NCI-H2196 (cell line): ENCODE measurements at regions not wholly inside any gene's neighbourhood (a gene's known extent, or its start where the extent isn't known, plus 50 kb on each side); places are given as distances from the start of the nearest gene placed in this dataset.

Experiments used
- DNase-seq: peaks from one replicate; lab custom pipeline; 2025; ENCODE audit not compliant: unreplicated experiment; lab: John Stamatoyannopoulos, UW

- DNase-seq, result no peak
Observed at GRCh38 chr16:6541267-6541666, 791.4 kb upstream of the RBFOX1 start.

GRCh38 chr16:6536411-6536810 is 796.2 kb upstream of the RBFOX1 start:
- no peak for DNase-seq

- DNase-seq, result no peak
Observed at GRCh38 chr16:6531067-6531466, 801.6 kb upstream of the RBFOX1 start.

- DNase-seq, result no peak
Observed at GRCh38 chr16:6528217-6528616, 804.4 kb upstream of the RBFOX1 start.

GRCh38 chr16:6527646-6528045 is 805.0 kb upstream of the RBFOX1 start:
- no peak for DNase-seq

GRCh38 chr16:6524501-6524900 is 808.1 kb upstream of the RBFOX1 start:
- DNase-seq, result no peak

- DNase-seq, result no peak
Observed at GRCh38 chr16:6517020-6517720, 815.5 kb upstream of the RBFOX1 start.

- DNase-seq, result no peak
Observed at GRCh38 chr16:6512512-6512911, 820.1 kb upstream of the RBFOX1 start.

- no peak for DNase-seq
Observed at GRCh38 chr16:6510261-6510660, 822.4 kb upstream of the RBFOX1 start.

- no peak for DNase-seq
Observed at GRCh38 chr16:6499413-6499812, 833.2 kb upstream of the RBFOX1 start.

GRCh38 chr16:6498858-6499257 is 833.8 kb upstream of the RBFOX1 start:
- DNase-seq, result no peak

GRCh38 chr16:6496996-6497395 is 835.6 kb upstream of the RBFOX1 start:
- no peak for DNase-seq

GRCh38 chr16:6495486-6496210 is 837.0 kb upstream of the RBFOX1 start:
- no peak for DNase-seq

- DNase-seq, result no peak
Observed at GRCh38 chr16:6494716-6495115, 837.9 kb upstream of the RBFOX1 start.

GRCh38 chr16:6493555-6493954 is 839.1 kb upstream of the RBFOX1 start:
- no peak for DNase-seq

GRCh38 chr16:6492742-6493141 is 839.9 kb upstream of the RBFOX1 start:
- DNase-seq, result no peak

GRCh38 chr16:6484935-6485334 is 847.7 kb upstream of the RBFOX1 start:
- DNase-seq, result no peak

- DNase-seq, result no peak
Observed at GRCh38 chr16:6484081-6484480, 848.6 kb upstream of the RBFOX1 start.

GRCh38 chr16:6483469-6484033 is 849.1 kb upstream of the RBFOX1 start:
- DNase-seq, result no peak

GRCh38 chr16:6482696-6483468 is 849.8 kb upstream of the RBFOX1 start:
- no peak for DNase-seq

- no peak for DNase-seq
Observed at GRCh38 chr16:6481894-6482293, 850.8 kb upstream of the RBFOX1 start.

- DNase-seq, result no peak
Observed at GRCh38 chr16:6453742-6454141, 878.9 kb upstream of the RBFOX1 start.
